Osteoblast (primary cell): ENCODE measurements at regions not wholly inside any gene's neighbourhood (a gene's known extent, or its start where the extent isn't known, plus 50 kb on each side); places are given as distances from the start of the nearest gene placed in this dataset.

ENCODE experiments used
- DNase-seq: peaks from one replicate; pipeline ENCODE4 v3.0.0; 2011; ENCODE audit warnings: low spot score, mixed read lengths; ENCODE audit not compliant: insufficient read length; ENCODE audit errors: missing footprints
- H2AFZ ChIP-seq: 2 replicates; pipeline ENCODE4 v1.6.0; 2011; ENCODE audit warnings: mild to moderate bottlenecking, low read length
- H3K27ac ChIP-seq: 2 replicates; pipeline ENCODE4 v1.5.1; 2011; ENCODE audit warnings: mild to moderate bottlenecking, low read depth, low read length, moderate library complexity
- H3K27me3 ChIP-seq: 2 replicates; pipeline ENCODE4 v1.6.0; 2012; ENCODE audit warnings: mild to moderate bottlenecking, control low read depth, inconsistent platforms, low read length, moderate library complexity; ENCODE audit not compliant: insufficient read depth
- H3K36me3 ChIP-seq: 2 replicates; pipeline ENCODE4 v1.5.1; 2011; ENCODE audit warnings: mild to moderate bottlenecking, low read length, control low read depth, moderate library complexity; ENCODE audit not compliant: insufficient read depth
- H3K4me1 ChIP-seq: 2 replicates; pipeline ENCODE4 v1.5.1; 2011; ENCODE audit warnings: mild to moderate bottlenecking, low read length, control low read depth, moderate library complexity; ENCODE audit not compliant: insufficient read depth
- H3K4me2 ChIP-seq: 2 replicates; pipeline ENCODE4 v1.6.0; 2011; ENCODE audit warnings: mild to moderate bottlenecking, low read length; ENCODE audit not compliant: insufficient read depth
- H3K4me3 ChIP-seq: fragments of 200-600 bp; sonication (generic); 3 replicates; pipeline ENCODE4 v1.5.1; 2012; ENCODE audit warnings: mild to moderate bottlenecking, low read length, inconsistent platforms; ENCODE audit not compliant: insufficient read depth
- H3K79me2 ChIP-seq: 2 replicates; pipeline ENCODE4 v1.6.0; 2012; ENCODE audit warnings: mild to moderate bottlenecking, low read length, control low read depth, inconsistent platforms; ENCODE audit not compliant: insufficient read depth
- H3K9me3 ChIP-seq: 2 replicates; pipeline ENCODE4 v1.5.1; 2011; ENCODE audit warnings: low read depth, low read length, control low read depth
- H4K20me1 ChIP-seq: 2 replicates; pipeline ENCODE4 v1.6.0; 2012; ENCODE audit warnings: mild to moderate bottlenecking, low read length, control low read depth; ENCODE audit not compliant: insufficient read depth
- TF ChIP-seq, protein P1 (sequence below): IDR thresholded peaks from 2 replicates; pipeline ENCODE4 v1.5.1; 2011; ENCODE audit warnings: mild to moderate bottlenecking, low read depth, low read length, moderate library complexity; ENCODE audit errors: extremely low read depth

DNA sequence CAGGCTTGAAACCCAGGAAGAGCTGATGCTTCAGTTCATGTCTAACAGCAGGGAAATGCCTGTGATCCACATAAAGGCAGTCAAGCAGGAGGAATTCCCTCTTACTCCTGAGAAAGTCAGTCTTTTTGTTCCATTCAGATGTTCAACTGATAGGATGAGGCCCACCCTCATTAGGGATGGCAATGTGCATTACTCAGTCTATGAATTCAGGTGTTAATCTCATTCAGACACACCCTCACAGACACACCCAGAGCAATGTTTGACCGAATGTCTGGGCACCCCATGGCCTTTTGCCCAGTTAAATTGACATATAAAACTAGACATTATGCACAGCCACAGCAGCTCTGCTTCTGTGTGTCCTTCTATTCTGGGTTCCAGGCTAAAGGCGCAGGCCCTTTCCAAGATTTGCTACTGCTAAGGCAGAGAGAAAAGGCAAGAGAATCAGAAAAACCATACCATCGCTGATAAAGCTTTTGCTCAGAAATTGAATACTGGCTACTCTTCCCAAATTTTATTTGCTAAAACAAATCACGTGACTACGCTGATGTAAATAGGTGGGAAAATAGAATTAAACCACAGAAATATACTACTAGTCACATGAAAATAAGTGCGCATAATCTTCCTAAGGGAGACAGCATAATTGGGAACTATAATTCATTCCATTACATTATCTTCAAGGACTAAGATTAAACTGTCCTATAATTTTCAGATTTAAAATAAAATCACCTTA lies 625.0 kb upstream of the MAN1A1 start:
- Histone ChIP-seq H3K4me3 (no peak overlapping the region), H3K27me3 (no peaks in the 10 kb centered on the region), H3K4me1 (no peaks in the 10 kb centered on the region), H3K27ac (no peak overlapping the region), H3K4me2 (no peak overlapping the region), H3K79me2 (no peaks in the 10 kb centered on the region), H3K9me3 (no peaks in the 10 kb centered on the region), H3K36me3 (no peaks in the 10 kb centered on the region), H4K20me1 (no peaks in the 10 kb centered on the region), H2AFZ (no peak overlapping the region)
- TF ChIP-seq, protein P1, sequence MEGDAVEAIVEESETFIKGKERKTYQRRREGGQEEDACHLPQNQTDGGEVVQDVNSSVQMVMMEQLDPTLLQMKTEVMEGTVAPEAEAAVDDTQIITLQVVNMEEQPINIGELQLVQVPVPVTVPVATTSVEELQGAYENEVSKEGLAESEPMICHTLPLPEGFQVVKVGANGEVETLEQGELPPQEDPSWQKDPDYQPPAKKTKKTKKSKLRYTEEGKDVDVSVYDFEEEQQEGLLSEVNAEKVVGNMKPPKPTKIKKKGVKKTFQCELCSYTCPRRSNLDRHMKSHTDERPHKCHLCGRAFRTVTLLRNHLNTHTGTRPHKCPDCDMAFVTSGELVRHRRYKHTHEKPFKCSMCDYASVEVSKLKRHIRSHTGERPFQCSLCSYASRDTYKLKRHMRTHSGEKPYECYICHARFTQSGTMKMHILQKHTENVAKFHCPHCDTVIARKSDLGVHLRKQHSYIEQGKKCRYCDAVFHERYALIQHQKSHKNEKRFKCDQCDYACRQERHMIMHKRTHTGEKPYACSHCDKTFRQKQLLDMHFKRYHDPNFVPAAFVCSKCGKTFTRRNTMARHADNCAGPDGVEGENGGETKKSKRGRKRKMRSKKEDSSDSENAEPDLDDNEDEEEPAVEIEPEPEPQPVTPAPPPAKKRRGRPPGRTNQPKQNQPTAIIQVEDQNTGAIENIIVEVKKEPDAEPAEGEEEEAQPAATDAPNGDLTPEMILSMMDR: no peak
- no peak for DNase-seq

DNA sequence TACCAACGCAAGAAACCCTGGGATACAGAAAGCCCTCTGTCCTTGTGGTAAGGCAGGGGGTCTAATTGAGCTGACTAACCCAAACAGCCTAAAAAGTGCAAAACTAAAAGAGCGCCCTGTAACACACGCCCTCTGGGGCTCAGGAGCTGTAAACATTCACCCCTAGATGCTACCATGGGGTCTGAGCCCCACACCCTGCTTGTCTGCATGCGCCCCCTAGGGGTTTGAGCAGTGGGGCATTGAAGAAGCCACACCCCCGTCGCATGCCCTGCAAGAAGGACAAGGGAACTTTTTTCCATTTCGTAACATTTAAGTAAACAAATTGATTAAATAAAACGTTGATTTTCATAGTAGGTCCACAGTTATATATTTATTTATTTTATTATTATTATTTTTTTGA lies 616.9 kb upstream of the MAN1A1 start:
- Histone ChIP-seq H3K9me3 (no peaks in the 10 kb centered on the region), H3K27ac (no peak overlapping the region), H3K36me3 (no peaks in the 10 kb centered on the region), H3K27me3 (no peaks in the 10 kb centered on the region), H4K20me1 (no peaks in the 10 kb centered on the region), H2AFZ (no peak overlapping the region), H3K79me2 (no peaks in the 10 kb centered on the region), H3K4me2 (no peak overlapping the region), H3K4me1 (no peaks in the 10 kb centered on the region), H3K4me3 (no peak overlapping the region)
- TF ChIP-seq, protein P1: no peak
- DNase-seq: no peak

DNA sequence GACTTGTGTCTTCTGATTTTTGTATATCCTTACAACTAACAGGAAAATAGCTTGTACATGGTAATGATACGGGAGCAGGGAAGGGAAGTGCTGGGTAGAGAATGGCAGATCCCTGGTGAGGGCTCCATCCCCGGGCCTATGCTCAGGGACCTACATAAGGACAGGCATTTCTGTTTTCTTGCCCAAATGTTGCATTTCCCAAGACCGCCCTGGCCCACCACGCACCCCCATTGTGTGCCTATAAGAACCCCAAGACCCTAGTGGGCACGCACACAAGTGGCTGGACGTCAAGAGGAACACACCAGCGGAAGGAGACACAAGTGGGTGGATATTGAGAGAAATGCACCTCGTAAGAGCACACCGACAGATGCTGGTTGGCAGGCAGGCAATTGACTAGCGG lies 616.3 kb upstream of the MAN1A1 start:
- H3K4me1 ChIP-seq: no peaks in the 10 kb centered on the region
- H3K9me3 ChIP-seq: no peaks in the 10 kb centered on the region
- no peak overlapping the region for H3K4me3 ChIP-seq
- DNase-seq: no peak
- no peak overlapping the region for H3K4me2 ChIP-seq
- no peaks in the 10 kb centered on the region for H3K79me2 ChIP-seq
- no peak overlapping the region for H2AFZ ChIP-seq
- no peak overlapping the region for H3K27ac ChIP-seq
- H3K27me3 ChIP-seq: no peaks in the 10 kb centered on the region
- H4K20me1 ChIP-seq: no peaks in the 10 kb centered on the region
- TF ChIP-seq, protein P1: no peak
- no peaks in the 10 kb centered on the region for H3K36me3 ChIP-seq

DNA sequence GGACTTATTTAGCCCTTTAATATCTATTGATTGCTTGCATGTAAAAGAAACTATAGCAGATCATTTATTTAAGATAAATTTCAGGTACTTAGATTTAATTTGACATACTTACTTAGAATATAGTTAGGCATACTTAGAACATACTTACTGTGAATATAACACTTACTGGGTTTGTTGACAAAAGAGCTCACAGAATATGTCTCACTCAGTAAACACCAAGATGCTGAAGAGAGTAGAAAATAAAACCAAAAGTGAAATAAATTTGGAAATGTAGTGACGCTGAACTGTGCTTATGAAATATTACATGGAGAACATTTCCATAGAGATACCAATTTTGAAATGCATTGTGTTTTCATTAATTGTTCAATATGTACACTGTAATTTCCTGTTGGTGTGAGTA lies 615.4 kb upstream of the MAN1A1 start:
- no peak overlapping the region for H3K4me3 ChIP-seq
- no peak overlapping the region for H3K27ac ChIP-seq
- H3K36me3 ChIP-seq: no peaks in the 10 kb centered on the region
- H2AFZ ChIP-seq: no peak overlapping the region
- H3K27me3 ChIP-seq: no peaks in the 10 kb centered on the region
- DNase-seq: no peak
- H3K9me3 ChIP-seq: no peaks in the 10 kb centered on the region
- no peak overlapping the region for H3K4me2 ChIP-seq
- H4K20me1 ChIP-seq: no peaks in the 10 kb centered on the region
- H3K4me1 ChIP-seq: no peaks in the 10 kb centered on the region
- TF ChIP-seq, protein P1: no peak
- H3K79me2 ChIP-seq: no peaks in the 10 kb centered on the region
